ENCODE measurements at regions not wholly inside any gene's neighbourhood (a gene's known extent, or its start where the extent isn't known, plus 50 kb on each side); places are given as distances from the start of the nearest gene placed in this dataset.

- Histone ChIP-seq H2AFZ (ENCODE audit: low read length) (no peak overlapping the region), H3K27me3 (ENCODE audit: insufficient read depth, low read length) (no peaks in the 10 kb centered on the region), H3K9me3 (ENCODE audit: low read length) (no peaks in the 10 kb centered on the region), H3K9ac (ENCODE audit: low read length) (no peak overlapping the region), H3F3A (ENCODE audit: insufficient read depth, low read length) (peaks cover 8% of the 10 kb centered on the region; the same call in 1 of the 2 replicates), H4K20me1 (ENCODE audit: insufficient read depth, low read length) (no peaks in the 10 kb centered on the region), H3K27ac (ENCODE audit: low read depth, low read length, poor library complexity, severe bottlenecking) (no peak overlapping the region), H3K4me2 (ENCODE audit: low read length) (no peak overlapping the region), H3K4me3 (ENCODE audit: low read depth, low read length, poor library complexity, severe bottlenecking) (no peak overlapping the region), H3K36me3 (ENCODE audit: insufficient read depth, low read length) (no peaks in the 10 kb centered on the region), H3K9me2 (ENCODE audit: low read depth, low read length) (no peaks in the 10 kb centered on the region), H3K79me2 (ENCODE audit: insufficient read depth, low read length) (no peaks in the 10 kb centered on the region), H3K4me1 (ENCODE audit: insufficient read depth, low read length, severe bottlenecking) (peaks cover 12% of the 10 kb centered on the region)
- TF ChIP-seq EZH2 (IDR thresholded peaks at IDR 0.05; ENCODE audit: borderline replicate concordance, low read length): no peak
- no peak for TF ChIP-seq CTCF (IDR thresholded peaks at IDR 0.05; ENCODE audit: low read length)
Observed at GRCh38 chr2:62339837-62340236, 143.9 kb downstream of the B3GNT2 start.

GRCh38 chr2:62339413-62339812 lies 143.5 kb downstream of the B3GNT2 start:
- H3K9me3 ChIP-seq (ENCODE audit: low read length): no peaks in the 10 kb centered on the region
- H4K20me1 ChIP-seq (ENCODE audit: insufficient read depth, low read length): no peaks in the 10 kb centered on the region
- no peaks in the 10 kb centered on the region for H3K36me3 ChIP-seq (ENCODE audit: insufficient read depth, low read length)
- H3K9ac ChIP-seq (ENCODE audit: low read length): no peak overlapping the region
- H3F3A ChIP-seq (ENCODE audit: insufficient read depth, low read length): peaks cover 8% of the 10 kb centered on the region; the same call in 1 of the 2 replicates
- no peak overlapping the region for H3K4me3 ChIP-seq (ENCODE audit: low read depth, low read length, poor library complexity, severe bottlenecking)
- no peak overlapping the region for H2AFZ ChIP-seq (ENCODE audit: low read length)
- no peak for TF ChIP-seq EZH2 (IDR thresholded peaks at IDR 0.05; ENCODE audit: borderline replicate concordance, low read length)
- TF ChIP-seq CTCF (IDR thresholded peaks at IDR 0.05; ENCODE audit: low read length): peak; percentile 14; the same call in 1 of the 2 replicates
- H3K9me2 ChIP-seq (ENCODE audit: low read depth, low read length): no peaks in the 10 kb centered on the region
- H3K4me1 ChIP-seq (ENCODE audit: insufficient read depth, low read length, severe bottlenecking): peaks cover 16% of the 10 kb centered on the region
- H3K79me2 ChIP-seq (ENCODE audit: insufficient read depth, low read length): no peaks in the 10 kb centered on the region
- H3K27me3 ChIP-seq (ENCODE audit: insufficient read depth, low read length): no peaks in the 10 kb centered on the region
- no peak overlapping the region for H3K27ac ChIP-seq (ENCODE audit: low read depth, low read length, poor library complexity, severe bottlenecking)
- no peak overlapping the region for H3K4me2 ChIP-seq (ENCODE audit: low read length)

- no peaks in the 10 kb centered on the region for H3K36me3 ChIP-seq (ENCODE audit: insufficient read depth, low read length)
- peaks cover 29% of the 10 kb centered on the region for H3K4me1 ChIP-seq (ENCODE audit: insufficient read depth, low read length, severe bottlenecking)
- no peaks in the 10 kb centered on the region for H3K27me3 ChIP-seq (ENCODE audit: insufficient read depth, low read length)
- TF ChIP-seq CTCF (IDR thresholded peaks at IDR 0.05; ENCODE audit: low read length) (no peak), EZH2 (IDR thresholded peaks at IDR 0.05; ENCODE audit: borderline replicate concordance, low read length) (no peak)
- H3K9me2 ChIP-seq (ENCODE audit: low read depth, low read length): no peaks in the 10 kb centered on the region
- H3K4me2 ChIP-seq (ENCODE audit: low read length): no peak overlapping the region
- no peak overlapping the region for H3K9ac ChIP-seq (ENCODE audit: low read length)
- no peak overlapping the region for H3K4me3 ChIP-seq (ENCODE audit: low read depth, low read length, poor library complexity, severe bottlenecking)
- H2AFZ ChIP-seq (ENCODE audit: low read length): no peak overlapping the region
- no peaks in the 10 kb centered on the region for H3K79me2 ChIP-seq (ENCODE audit: insufficient read depth, low read length)
- no peaks in the 10 kb centered on the region for H3F3A ChIP-seq (ENCODE audit: insufficient read depth, low read length)
- H3K9me3 ChIP-seq (ENCODE audit: low read length): no peaks in the 10 kb centered on the region
- H4K20me1 ChIP-seq (ENCODE audit: insufficient read depth, low read length): no peaks in the 10 kb centered on the region
- no peak overlapping the region for H3K27ac ChIP-seq (ENCODE audit: low read depth, low read length, poor library complexity, severe bottlenecking)
Observed at GRCh38 chr2:62338111-62338510, 142.2 kb downstream of the B3GNT2 start.

Measured in OCI-LY1 (cell line).